T-cell (primary cell): ENCODE measurements at regions not wholly inside any gene's neighbourhood (a gene's known extent, or its start where the extent isn't known, plus 50 kb on each side); places are given as distances from the start of the nearest gene placed in this dataset.
"Not testable (repeated sequence)": the region's sequence is repeated elsewhere in the genome, so short reads cannot be mapped to it uniquely, and the experiment has no call there.

ENCODE experiments used
- ATAC-seq, 4 experiments: fragments of 200-7000 bp in 3 of 4; fragments of 150-1000 bp in 1 of 4; cut with Tn5 transposase; replicated peaks in 1 of 4; 1 replicate in 3 of 4; 2 replicates in 1 of 4; pipeline ENCODE4 v1.10.0; 2021; ENCODE audit warnings: moderate library complexity in 3 of 4, mild to moderate bottlenecking in 2 of 4, moderate number of reproducible peaks in 1 of 4
- CTCF ChIA-PET, 2 donors: fragments of 300-600 bp; sonication (Branson Sonifier 250); formaldehyde crosslinking; loops; one replicate each; lab custom pipeline; 2022; ENCODE audit warnings: antibody characterized with exemption in 2 of 2; lab: Charles Lee
- POLR2A ChIA-PET, 2 donors: fragments of 300-600 bp; sonication (Branson Sonifier 250); formaldehyde crosslinking; loops; one replicate each; lab custom pipeline; 2022; ENCODE audit warnings: antibody characterized with exemption in 2 of 2; lab: Charles Lee
- DNase-seq, 35 experiments: peaks; one replicate each; pipeline versions ENCODE4 v3.0.0 to v3.0.0-alpha.2; 2013 to 2023
- H3K27ac ChIP-seq: one replicate; pipeline ENCODE4 v1.5.1; 2013; ENCODE audit warnings: low read length
- H3K27me3 ChIP-seq, 2 experiments: replicated peaks in 1 of 2; 1 replicate in 1 of 2; 2 replicates in 1 of 2; pipeline versions ENCODE4 v1.6.1 to v1.7.0; 2013; ENCODE audit warnings: low read length in 1 of 2, mixed read lengths in 1 of 2; ENCODE audit not compliant: control insufficient read depth in 2 of 2, insufficient read depth in 2 of 2; ENCODE audit errors: extremely low read depth in 1 of 2
- H3K36me3 ChIP-seq, 2 donors: 1 replicate in 1 of 2; 2 replicates in 1 of 2; pipeline versions ENCODE4 v1.6.1 to v1.7.0; 2013; ENCODE audit warnings: low read length in 1 of 2; ENCODE audit not compliant: control insufficient read depth in 2 of 2, insufficient read depth in 1 of 2; ENCODE audit errors: extremely low read depth in 1 of 2
- H3K4me1 ChIP-seq, 2 experiments: 1 replicate in 1 of 2; 2 replicates in 1 of 2; pipeline versions ENCODE4 v1.6.1 to v1.7.0; 2013; ENCODE audit warnings: low read length in 2 of 2, mixed read lengths in 1 of 2; ENCODE audit not compliant: insufficient read depth in 2 of 2, control insufficient read depth in 1 of 2; ENCODE audit errors: extremely low read depth in 1 of 2
- H3K4me3 ChIP-seq, 2 donors: 1 replicate in 1 of 2; 2 replicates in 1 of 2; pipeline versions ENCODE4 v1.5.1 to v1.7.0; 2013; ENCODE audit warnings: mild to moderate bottlenecking in 2 of 2, low read length in 1 of 2, moderate library complexity in 1 of 2; ENCODE audit not compliant: control insufficient read depth in 1 of 2; ENCODE audit errors: extremely low read depth in 1 of 2
- H3K9me3 ChIP-seq: 2 replicates; pipeline ENCODE4 v1.7.0; 2013
- H3K27ac Mint-ChIP-seq, 2 donors: one replicate each; pipeline ENCODE4 v1.8.0; 2020 to 2021; ENCODE audit warnings: mild to moderate bottlenecking in 2 of 2, mixed read lengths in 2 of 2
- H3K27me3 Mint-ChIP-seq, 2 donors: one replicate each; pipeline ENCODE4 v1.8.0; 2021 to 2022; ENCODE audit warnings: mixed read lengths in 2 of 2
- H3K36me3 Mint-ChIP-seq: one replicate; pipeline ENCODE4 v1.8.0; 2021; ENCODE audit warnings: mixed read lengths
- H3K4me1 Mint-ChIP-seq, 3 donors: one replicate each; pipeline ENCODE4 v1.8.0; 2020 to 2022; ENCODE audit warnings: mixed read lengths in 3 of 3, mild to moderate bottlenecking in 1 of 3
- H3K4me3 Mint-ChIP-seq, 3 donors: one replicate each; pipeline ENCODE4 v1.8.0; 2020 to 2022; ENCODE audit warnings: mild to moderate bottlenecking in 3 of 3, mixed read lengths in 3 of 3, moderate library complexity in 3 of 3
- H3K9me3 Mint-ChIP-seq, 3 donors: one replicate each; pipeline ENCODE4 v1.8.0; 2020 to 2022; ENCODE audit warnings: mixed read lengths in 3 of 3
- WGBS: methylation state at CpG from one replicate; pipeline ENCODE4 v1.1.5; 2013; ENCODE audit warnings: missing lambda C conversion rate; ENCODE audit not compliant: insufficient coverage; 5-methylcytosine and 5-hydroxymethylcytosine counted together

- CTCF ChIA-PET, ATAC-seq, H3K4me1 Mint-ChIP-seq, POLR2A ChIA-PET, H3K4me1 ChIP-seq, H3K36me3 ChIP-seq, H3K9me3 Mint-ChIP-seq, H3K27me3 Mint-ChIP-seq, DNase-seq, H3K4me3 ChIP-seq, H3K4me3 Mint-ChIP-seq, H3K36me3 Mint-ChIP-seq, H3K9me3 ChIP-seq, H3K27ac Mint-ChIP-seq, H3K27ac ChIP-seq: not testable (repeated sequence)
- H3K27me3 ChIP-seq, result peaks cover 0 to 19% of the 10 kb centered on the region in 2 experiments
Observed at GRCh38 chr9:135361668-135362067, 117.9 kb upstream of the PPP1R26 start.

- Histone ChIP-seq H3K27me3 (peaks cover 0 to 19% of the 10 kb centered on the region in 2 experiments), H3K27ac (no peak overlapping the region), H3K4me3 (no peak overlapping the region), H3K36me3 (no peaks in the 10 kb centered on the region), H3K9me3 (no peaks in the 10 kb centered on the region), H3K4me1 (peaks cover 0 to 6% of the 10 kb centered on the region in 2 experiments)
- no peak overlapping the region for H3K27ac Mint-ChIP-seq
- H3K9me3 Mint-ChIP-seq, result peaks cover 0 to 4% (median 0%) of the 10 kb centered on the region in 3 donors
- ATAC-seq (no peak), DNase-seq (no peak)
- POLR2A ChIA-PET, result no interaction called here
- peaks cover 0 to 2% (median 0%) of the 10 kb centered on the region in 3 donors for H3K4me1 Mint-ChIP-seq
- CTCF ChIA-PET, result no interaction called here
- H3K4me3 Mint-ChIP-seq, result no peak overlapping the region
- no peaks in the 10 kb centered on the region for H3K27me3 Mint-ChIP-seq
- H3K36me3 Mint-ChIP-seq, result no peaks in the 10 kb centered on the region
- 80% methylated on average over 6 of the region's 7 CpGs for WGBS
Observed at GRCh38 chr9:135363596-135363995, 116.0 kb upstream of the PPP1R26 start.

- POLR2A ChIA-PET, result no interaction called here
- Mint-ChIP-seq H3K27ac (no peak overlapping the region), H3K9me3 (peaks cover 0 to 4% (median 0%) of the 10 kb centered on the region in 3 donors), H3K36me3 (no peaks in the 10 kb centered on the region), H3K4me1 (no peaks in the 10 kb centered on the region), H3K27me3 (no peaks in the 10 kb centered on the region), H3K4me3 (no peak overlapping the region)
- Histone ChIP-seq H3K27me3 (peaks cover 0 to 19% of the 10 kb centered on the region in 2 experiments), H3K36me3 (no peaks in the 10 kb centered on the region), H3K4me1 (peaks cover 0 to under 1% of the 10 kb centered on the region in 2 experiments), H3K9me3 (no peaks in the 10 kb centered on the region), H3K27ac (no peak overlapping the region), H3K4me3 (no peak overlapping the region)
- CTCF ChIA-PET, result no interaction called here
- 47% methylated on average over 9 of the region's 10 CpGs for WGBS
- DNase-seq, result no peak
- ATAC-seq, result no peak
Observed at GRCh38 chr9:135365013-135365768, 114.4 kb upstream of the PPP1R26 start.

DNA sequence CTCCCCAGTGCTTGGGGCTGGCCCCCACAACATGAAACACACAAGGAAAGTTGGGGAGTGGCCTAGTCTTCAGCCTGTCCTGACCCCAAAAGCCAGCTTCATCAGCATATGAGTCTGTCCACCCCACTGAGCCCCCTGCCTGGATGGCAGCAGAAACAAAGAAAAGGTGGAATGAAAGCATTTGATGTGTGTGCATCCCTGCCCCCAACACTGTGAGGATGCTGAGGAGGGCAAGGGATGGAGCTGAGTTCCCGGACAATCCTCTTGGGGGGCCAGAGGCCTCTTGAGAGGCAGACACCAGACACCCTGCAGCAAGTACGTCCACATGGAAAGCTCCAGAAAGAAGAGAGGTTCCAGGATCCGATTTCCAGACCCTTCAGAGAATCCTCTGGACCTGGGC is 113.5 kb upstream of the PPP1R26 start:
- no peaks in the 10 kb centered on the region for H3K36me3 Mint-ChIP-seq
- H3K36me3 ChIP-seq, result no peaks in the 10 kb centered on the region
- H3K27me3 ChIP-seq, result peaks cover 0 to 22% of the 10 kb centered on the region in 2 experiments
- H3K27ac Mint-ChIP-seq, result no peak overlapping the region
- no peak overlapping the region for H3K4me3 ChIP-seq
- WGBS, result 83% methylated on average over 3 of the region's 3 CpGs
- H3K4me1 Mint-ChIP-seq, result no peaks in the 10 kb centered on the region
- ChIA-PET POLR2A (no interaction called here), CTCF (no interaction called here)
- H3K4me1 ChIP-seq, result no peaks in the 10 kb centered on the region
- no peak overlapping the region for H3K4me3 Mint-ChIP-seq
- H3K9me3 Mint-ChIP-seq, result peaks cover 0 to 4% (median 0%) of the 10 kb centered on the region in 3 donors
- H3K27ac ChIP-seq, result no peak overlapping the region
- ATAC-seq (no peak), DNase-seq (no peak)
- no peaks in the 10 kb centered on the region for H3K9me3 ChIP-seq
- no peaks in the 10 kb centered on the region for H3K27me3 Mint-ChIP-seq

DNA sequence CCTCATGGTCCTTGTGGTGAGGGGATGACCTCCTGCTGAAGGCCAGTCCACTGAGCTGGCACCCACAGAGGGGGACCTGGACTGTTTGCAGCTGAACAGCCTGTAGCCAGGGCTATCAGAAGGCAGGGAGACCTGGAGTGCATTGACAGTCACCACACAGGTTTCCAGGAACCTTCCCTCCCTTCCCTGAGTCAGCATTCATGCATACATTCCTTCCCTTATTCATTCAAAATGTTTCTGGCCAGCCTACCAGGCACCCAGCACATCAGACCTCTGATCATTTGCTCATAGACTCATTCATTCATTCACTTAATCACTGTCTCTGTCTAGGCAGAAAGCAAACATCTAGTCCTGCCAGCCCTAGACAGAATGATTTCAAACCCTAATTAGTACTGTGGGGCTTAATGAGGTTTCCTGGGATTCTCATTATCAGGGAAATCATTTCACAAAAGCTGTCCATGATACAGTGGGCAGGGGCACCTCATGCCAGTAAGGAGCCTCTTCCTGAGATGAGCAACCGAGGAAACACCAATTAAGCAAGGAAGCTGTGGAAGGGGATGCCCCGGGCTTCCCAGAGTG is 110.1 kb upstream of the PPP1R26 start:
- H3K9me3 Mint-ChIP-seq, result no peaks in the 10 kb centered on the region
- Histone ChIP-seq H3K36me3 (no peaks in the 10 kb centered on the region), H3K4me1 (no peaks in the 10 kb centered on the region), H3K27ac (no peak overlapping the region), H3K4me3 (no peak overlapping the region), H3K27me3 (peaks cover 0 to 23% of the 10 kb centered on the region in 2 experiments), H3K9me3 (no peaks in the 10 kb centered on the region)
- peaks cover 0 to 2% of the 10 kb centered on the region in 2 donors for H3K27me3 Mint-ChIP-seq
- no peaks in the 10 kb centered on the region for H3K36me3 Mint-ChIP-seq
- WGBS, result 88% methylated on average over 2 of the region's 2 CpGs
- DNase-seq (no peak), ATAC-seq (no peak)
- H3K4me1 Mint-ChIP-seq, result no peaks in the 10 kb centered on the region
- ChIA-PET POLR2A (interaction anchor here in 1 of 2 donors (0.7 kb wide), 1 partner anchor 14 kb away, joined by 4 read pairs; no protein-coding TSS in a partner anchor), CTCF (no interaction called here)
- H3K27ac Mint-ChIP-seq, result no peak overlapping the region
- no peak overlapping the region for H3K4me3 Mint-ChIP-seq

DNA sequence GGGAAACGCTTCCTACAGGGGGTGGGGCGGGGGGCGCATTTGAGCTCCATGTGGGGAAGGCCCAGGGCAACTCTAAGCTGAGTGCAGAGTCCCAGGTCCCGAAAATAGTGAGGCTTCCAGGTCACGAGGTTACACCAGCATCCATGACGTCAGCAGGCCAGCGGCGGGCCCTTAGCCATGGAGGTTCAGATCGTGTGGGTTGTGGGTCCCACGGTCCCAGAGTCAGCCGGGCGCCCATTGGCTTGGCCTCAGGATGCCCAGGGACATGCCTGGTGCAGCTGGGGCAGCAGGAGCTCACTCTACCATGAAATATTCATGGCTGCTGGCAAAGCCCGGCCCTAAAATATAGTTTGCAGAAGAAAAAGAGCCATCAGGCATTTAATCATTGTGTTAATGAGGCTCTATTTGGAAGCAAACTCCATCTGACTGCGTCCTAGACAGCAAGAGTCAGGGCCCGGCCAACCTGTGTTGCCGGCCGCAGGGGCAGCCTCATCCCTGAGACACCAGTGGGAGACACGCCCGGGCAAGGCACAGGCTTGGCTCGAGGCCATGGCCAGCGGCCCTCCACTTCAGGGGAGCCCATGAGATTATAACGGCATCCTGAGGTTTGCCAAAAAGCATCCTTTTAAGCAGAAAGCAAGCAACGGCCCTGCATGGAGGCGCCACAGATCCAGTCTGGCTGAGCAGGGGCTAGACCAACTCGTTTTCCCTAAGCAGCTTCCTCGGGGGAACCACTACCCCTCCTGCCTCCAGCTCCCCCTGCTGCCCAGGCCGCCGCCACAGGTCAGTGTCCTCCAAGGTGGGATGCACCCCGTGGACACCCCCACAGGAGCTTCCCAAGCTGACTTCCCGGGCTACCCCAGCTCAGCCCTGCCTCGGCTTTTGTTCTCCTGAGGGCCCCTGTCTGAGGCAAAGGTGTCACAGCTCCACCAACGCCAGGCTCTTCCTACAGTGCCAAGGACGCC is 108.9 kb upstream of the PPP1R26 start:
- WGBS, result 73% methylated on average over 28 of the region's 33 CpGs
- Mint-ChIP-seq H3K4me1 (no peaks in the 10 kb centered on the region), H3K27me3 (peaks cover 4% of the 10 kb centered on the region in 2 donors), H3K4me3 (no peak overlapping the region), H3K27ac (no peak overlapping the region), H3K36me3 (no peaks in the 10 kb centered on the region), H3K9me3 (no peaks in the 10 kb centered on the region)
- H3K4me3 ChIP-seq, result no peak overlapping the region
- H3K36me3 ChIP-seq, result no peaks in the 10 kb centered on the region
- DNase-seq (no peak), ATAC-seq (no peak)
- no peak overlapping the region for H3K27ac ChIP-seq
- peaks cover 0 to 25% of the 10 kb centered on the region in 2 experiments for H3K27me3 ChIP-seq
- no peaks in the 10 kb centered on the region for H3K4me1 ChIP-seq
- CTCF ChIA-PET, result no interaction called here
- no peaks in the 10 kb centered on the region for H3K9me3 ChIP-seq
- POLR2A ChIA-PET, result no interaction called here
